ENCODE measurements at regions not wholly inside any gene's neighbourhood (a gene's known extent, or its start where the extent isn't known, plus 50 kb on each side); places are given as distances from the start of the nearest gene placed in this dataset.

- TF ChIP-seq CTCF (conservative IDR thresholded peaks at IDR 0.05 in 1 of 2, IDR thresholded peaks at IDR 0.05 in 1 of 2; ENCODE audit: extremely low read depth in 1 of 2, insufficient read depth in 1 of 2, low read depth in 1 of 2, low read length in 2 of 2) (no peak), EZH2 (IDR thresholded peaks at IDR 0.05; ENCODE audit: borderline replicate concordance, low read length) (no peak)
Observed at GRCh38 chr15:95293456-95294031, 1037.0 kb upstream of the NR2F2 start.
